NCI-H2029 treated with DMSO at 0.1 percent for 48 hours (cell line): ENCODE measurements at regions not wholly inside any gene's neighbourhood (a gene's known extent, or its start where the extent isn't known, plus 50 kb on each side); places are given as distances from the start of the nearest gene placed in this dataset.
"Not testable (repeated sequence)": the region's sequence is repeated elsewhere in the genome, so short reads cannot be mapped to it uniquely, and the experiment has no call there.

Experiments
- DNase-seq: peaks from one replicate; lab custom pipeline; 2025; lab: John Stamatoyannopoulos, UW

- no peak for DNase-seq
Observed at GRCh38 chr15:62218841-62219240, 53.8 kb upstream of the C2CD4B start.

- no peak for DNase-seq
Observed at GRCh38 chr15:62219799-62220198, 54.7 kb upstream of the C2CD4B start.

- no peak for DNase-seq
Observed at GRCh38 chr15:62223020-62223419, 57.9 kb upstream of the C2CD4B start.

GRCh38 chr15:62228604-62229003 is 63.5 kb upstream of the C2CD4B start:
- DNase-seq, result no peak

- no peak for DNase-seq
Observed at GRCh38 chr15:62231856-62232255, 66.8 kb upstream of the C2CD4B start.

- no peak for DNase-seq
Observed at GRCh38 chr15:62240121-62241096, 75.3 kb upstream of the C2CD4B start.

GRCh38 chr15:62241135-62241770 is 76.2 kb upstream of the C2CD4B start:
- no peak for DNase-seq

GRCh38 chr15:62242999-62243398 is 77.9 kb upstream of the C2CD4B start:
- DNase-seq, result no peak

- DNase-seq, result no peak
Observed at GRCh38 chr15:62244762-62245161, 79.7 kb upstream of the C2CD4B start.

- no peak for DNase-seq
Observed at GRCh38 chr15:62248277-62248984, 83.3 kb upstream of the C2CD4B start.

GRCh38 chr15:62249501-62249900 is 84.4 kb upstream of the C2CD4B start:
- no peak for DNase-seq

GRCh38 chr15:62250186-62250585 is 85.1 kb upstream of the C2CD4B start:
- DNase-seq, result no peak

- DNase-seq, result no peak
Observed at GRCh38 chr15:62250978-62251377, 85.9 kb upstream of the C2CD4B start.

- DNase-seq, result no peak
Observed at GRCh38 chr15:62253294-62253693, 88.2 kb upstream of the C2CD4B start.

- DNase-seq, result no peak
Observed at GRCh38 chr15:62254137-62254934, 89.3 kb upstream of the C2CD4B start.

- DNase-seq, result not testable (repeated sequence)
Observed at GRCh38 chr15:62256430-62256829, 91.3 kb upstream of the C2CD4B start.

- no peak for DNase-seq
Observed at GRCh38 chr15:62257996-62258521, 93.0 kb upstream of the C2CD4B start.

- no peak for DNase-seq
Observed at GRCh38 chr15:62262305-62262941, 97.3 kb upstream of the C2CD4B start.

- no peak for DNase-seq
Observed at GRCh38 chr15:62264196-62264595, 99.1 kb upstream of the C2CD4B start.

GRCh38 chr15:62269504-62269903 is 104.4 kb upstream of the C2CD4B start:
- DNase-seq, result no peak
